MCF 10A (cell line): ENCODE measurements at regions not wholly inside any gene's neighbourhood (a gene's known extent, or its start where the extent isn't known, plus 50 kb on each side); places are given as distances from the start of the nearest gene placed in this dataset.

ENCODE experiments used
- BruUV-seq: library from RNA; stranded (reverse); fragments of 400-500 nt; replicated peaks from 2 replicates; lab custom pipeline; 2021; lab: Mats Ljungman, UMichigan
- CTCF ChIA-PET: fragments of 300-600 bp; sonication (Branson Sonifier 250); formaldehyde crosslinking; extraction: SDS; loops from one replicate; lab custom pipeline; 2021; ENCODE audit warnings: antibody characterized with exemption, inconsistent platforms; lab: Yijun Ruan, JAX
- POLR2A ChIA-PET: fragments of 300-600, 350-650 bp; sonication (Branson Sonifier 250); formaldehyde crosslinking; extraction: SDS; loops from one replicate; lab custom pipeline; 2020; ENCODE audit warnings: antibody characterized with exemption, inconsistent platforms; lab: Yijun Ruan, JAX
- DNase-seq: peaks from one replicate; pipeline ENCODE4 v3.0.0-alpha.2; 2018; ENCODE audit not compliant: unreplicated experiment
- H3K27ac Mint-ChIP-seq: one replicate; pipeline ENCODE4 v1.8.0; 2022; ENCODE audit warnings: mild to moderate bottlenecking, low read depth, mixed read lengths; ENCODE audit not compliant: unreplicated experiment
- H3K27me3 Mint-ChIP-seq: one replicate; pipeline ENCODE4 v1.8.0; 2022; ENCODE audit warnings: mixed read lengths; ENCODE audit not compliant: insufficient read depth, unreplicated experiment
- H3K36me3 Mint-ChIP-seq: one replicate; pipeline ENCODE4 v1.8.0; 2022; ENCODE audit warnings: mild to moderate bottlenecking, moderate library complexity, mixed read lengths; ENCODE audit not compliant: insufficient read depth, unreplicated experiment
- H3K4me1 Mint-ChIP-seq: one replicate; pipeline ENCODE4 v1.8.0; 2022; ENCODE audit warnings: mixed read lengths; ENCODE audit not compliant: insufficient read depth, unreplicated experiment
- H3K4me3 Mint-ChIP-seq: one replicate; pipeline ENCODE4 v1.8.0; 2022; ENCODE audit warnings: mild to moderate bottlenecking, moderate library complexity, mixed read lengths; ENCODE audit not compliant: unreplicated experiment
- H3K9me3 Mint-ChIP-seq: one replicate; pipeline ENCODE4 v1.8.0; 2022; ENCODE audit warnings: mixed read lengths; ENCODE audit not compliant: unreplicated experiment
- intact Hi-C: fragments of 100-400 bp; cut with micrococcal nuclease; formaldehyde crosslinking; loops from 2 replicates; pipeline ENCODE4 v1.14.1; 2022
- TF ChIP-seq, protein P1 (sequence below): fragments of 200-600 bp; IDR thresholded peaks from one replicate; pipeline ENCODE4 v1.8.0; 2022; ENCODE audit warnings: antibody characterized with exemption, mild to moderate bottlenecking; ENCODE audit not compliant: unreplicated experiment

DNA sequence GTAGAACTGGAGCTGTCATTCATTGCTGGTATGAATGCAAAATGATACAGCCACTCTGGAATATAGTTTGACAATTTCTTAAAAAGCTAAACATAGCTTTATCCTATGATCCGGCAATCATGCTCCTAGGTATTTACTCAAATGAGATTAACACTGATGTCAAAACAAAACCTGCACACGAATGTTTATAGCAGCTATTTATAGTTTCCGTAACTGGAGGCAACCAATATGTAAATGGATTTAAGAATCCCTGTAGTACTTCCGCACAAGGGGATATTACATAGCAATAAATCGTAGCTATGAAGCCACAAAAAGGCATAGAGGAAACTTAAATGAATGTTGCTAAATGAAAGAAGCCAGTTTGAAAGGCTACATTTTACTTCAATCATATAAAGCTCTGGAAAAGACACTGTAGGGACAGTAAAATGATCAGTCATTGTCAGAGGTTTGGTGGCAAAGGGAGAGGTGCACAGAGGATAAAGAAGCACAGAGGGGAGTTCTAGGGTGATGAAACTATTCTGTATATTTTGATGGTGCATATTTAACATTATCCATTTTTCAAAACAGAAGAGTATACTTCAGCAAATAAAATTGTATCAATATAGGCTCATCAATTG is 1893.0 kb upstream of the PCDH20 start:
- Mint-ChIP-seq H3K27me3 (no peaks in the 10 kb centered on the region), H3K4me3 (no peak overlapping the region), H3K9me3 (no peaks in the 10 kb centered on the region), H3K27ac (no peak overlapping the region), H3K4me1 (no peaks in the 10 kb centered on the region), H3K36me3 (no peaks in the 10 kb centered on the region)
- DNase-seq: no peak
- TF ChIP-seq, protein P1, sequence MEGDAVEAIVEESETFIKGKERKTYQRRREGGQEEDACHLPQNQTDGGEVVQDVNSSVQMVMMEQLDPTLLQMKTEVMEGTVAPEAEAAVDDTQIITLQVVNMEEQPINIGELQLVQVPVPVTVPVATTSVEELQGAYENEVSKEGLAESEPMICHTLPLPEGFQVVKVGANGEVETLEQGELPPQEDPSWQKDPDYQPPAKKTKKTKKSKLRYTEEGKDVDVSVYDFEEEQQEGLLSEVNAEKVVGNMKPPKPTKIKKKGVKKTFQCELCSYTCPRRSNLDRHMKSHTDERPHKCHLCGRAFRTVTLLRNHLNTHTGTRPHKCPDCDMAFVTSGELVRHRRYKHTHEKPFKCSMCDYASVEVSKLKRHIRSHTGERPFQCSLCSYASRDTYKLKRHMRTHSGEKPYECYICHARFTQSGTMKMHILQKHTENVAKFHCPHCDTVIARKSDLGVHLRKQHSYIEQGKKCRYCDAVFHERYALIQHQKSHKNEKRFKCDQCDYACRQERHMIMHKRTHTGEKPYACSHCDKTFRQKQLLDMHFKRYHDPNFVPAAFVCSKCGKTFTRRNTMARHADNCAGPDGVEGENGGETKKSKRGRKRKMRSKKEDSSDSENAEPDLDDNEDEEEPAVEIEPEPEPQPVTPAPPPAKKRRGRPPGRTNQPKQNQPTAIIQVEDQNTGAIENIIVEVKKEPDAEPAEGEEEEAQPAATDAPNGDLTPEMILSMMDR: no peak
- ChIA-PET CTCF (no interaction called here), POLR2A (no interaction called here)
- intact Hi-C loops: no loop called here
- no TSS peak for BruUV-seq

DNA sequence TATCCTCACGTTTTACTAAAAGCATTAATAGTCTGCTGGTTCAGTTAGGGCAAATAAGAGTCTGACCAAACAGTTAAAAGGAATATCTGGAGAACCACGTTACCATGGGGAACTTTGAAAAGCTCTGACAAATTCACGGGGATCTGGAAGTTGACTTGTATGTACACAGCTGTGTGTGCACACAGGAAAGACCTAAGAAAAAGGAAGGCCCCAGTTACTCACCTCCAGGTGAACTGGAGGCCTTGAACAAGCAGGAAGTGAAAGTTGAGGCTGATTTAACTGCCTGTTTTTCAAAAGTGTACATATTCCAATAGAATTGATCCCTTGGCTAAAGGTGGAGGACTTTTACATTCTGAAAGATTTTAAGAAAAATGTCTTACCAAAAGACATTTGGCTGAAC is 1891.6 kb upstream of the PCDH20 start:
- Mint-ChIP-seq H3K27ac (no peak overlapping the region), H3K36me3 (no peaks in the 10 kb centered on the region), H3K9me3 (no peaks in the 10 kb centered on the region), H3K27me3 (no peaks in the 10 kb centered on the region), H3K4me3 (no peak overlapping the region), H3K4me1 (no peaks in the 10 kb centered on the region)
- BruUV-seq: no TSS peak
- intact Hi-C loops: no loop called here
- CTCF ChIA-PET: no interaction called here
- TF ChIP-seq, protein P1: no peak
- POLR2A ChIA-PET: no interaction called here
- no peak for DNase-seq

GRCh38 chr13:63305641-63306133 is 1890.0 kb upstream of the PCDH20 start:
- CTCF ChIA-PET: interaction anchor here (0.6 kb wide), 1 partner anchor 961 kb away, joined by 3 read pairs; no protein-coding TSS in a partner anchor
- DNase-seq: no peak
- Mint-ChIP-seq H3K27ac (no peak overlapping the region), H3K9me3 (no peaks in the 10 kb centered on the region), H3K4me1 (no peaks in the 10 kb centered on the region), H3K36me3 (no peaks in the 10 kb centered on the region), H3K27me3 (no peaks in the 10 kb centered on the region), H3K4me3 (no peak overlapping the region)
- POLR2A ChIA-PET: no interaction called here
- intact Hi-C loops: no loop called here
- no TSS peak for BruUV-seq
- TF ChIP-seq, protein P1: no peak

DNA sequence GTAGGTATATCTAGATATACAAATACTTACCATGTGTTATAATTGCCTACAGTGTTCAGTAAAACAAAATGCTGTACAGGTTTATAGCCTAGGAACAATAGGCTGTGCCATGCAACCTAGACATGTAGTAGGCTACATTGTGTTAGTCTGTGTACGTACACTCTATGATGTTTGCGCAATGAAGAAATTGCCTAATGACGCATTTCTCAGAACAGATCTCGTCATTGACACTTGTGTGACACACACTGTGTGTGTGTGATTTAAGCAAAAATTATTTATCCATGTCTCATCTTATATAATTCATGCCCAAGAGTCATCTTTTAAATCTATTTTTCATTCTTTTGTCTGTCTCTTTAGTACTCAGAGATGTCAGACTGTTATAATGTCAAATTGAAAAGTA is 1888.8 kb upstream of the PCDH20 start:
- Mint-ChIP-seq H3K4me1 (no peaks in the 10 kb centered on the region), H3K4me3 (no peak overlapping the region), H3K27me3 (no peaks in the 10 kb centered on the region), H3K27ac (no peak overlapping the region), H3K9me3 (no peaks in the 10 kb centered on the region), H3K36me3 (no peaks in the 10 kb centered on the region)
- intact Hi-C loops: no loop called here
- TF ChIP-seq, protein P1: no peak
- peak; percentile 21 for DNase-seq
- no TSS peak for BruUV-seq
- POLR2A ChIA-PET: no interaction called here
- CTCF ChIA-PET: interaction anchor here (0.6 kb wide), 1 partner anchor 86 kb away, joined by 3 read pairs; no protein-coding TSS in a partner anchor
